GM19397 (cell line): ENCODE measurements at regions not wholly inside any gene's neighbourhood (a gene's known extent, or its start where the extent isn't known, plus 50 kb on each side); places are given as distances from the start of the nearest gene placed in this dataset.

Experiments
- ATAC-seq: cut with Tn5 transposase; IDR thresholded peaks from one replicate; pipeline ENCODE4 v1.9.1; 2021; ENCODE audit warnings: mild to moderate bottlenecking, moderate library complexity; ENCODE audit not compliant: unreplicated experiment

GRCh38 chr10:44201011-44201410 is 183.9 kb downstream of the CXCL12 start:
- no peak for ATAC-seq

- ATAC-seq, result no peak
Observed at GRCh38 chr10:44199991-44200655, 184.8 kb downstream of the CXCL12 start.

GRCh38 chr10:44199267-44199666 is 185.6 kb downstream of the CXCL12 start:
- no peak for ATAC-seq

- ATAC-seq, result no peak
Observed at GRCh38 chr10:44198780-44199097, 186.2 kb downstream of the CXCL12 start.

- ATAC-seq, result no peak
Observed at GRCh38 chr10:44198096-44198779, 186.7 kb downstream of the CXCL12 start.

- no peak for ATAC-seq
Observed at GRCh38 chr10:44197646-44198045, 187.3 kb downstream of the CXCL12 start.

GRCh38 chr10:44196336-44196735 is 188.6 kb downstream of the CXCL12 start:
- ATAC-seq, result no peak

- ATAC-seq, result no peak
Observed at GRCh38 chr10:44196008-44196320, 188.9 kb downstream of the CXCL12 start.

- ATAC-seq, result no peak
Observed at GRCh38 chr10:44195112-44196007, 189.5 kb downstream of the CXCL12 start.

- ATAC-seq, result no peak
Observed at GRCh38 chr10:44194435-44194834, 190.5 kb downstream of the CXCL12 start.

- ATAC-seq, result no peak
Observed at GRCh38 chr10:44193567-44194220, 191.2 kb downstream of the CXCL12 start.

- no peak for ATAC-seq
Observed at GRCh38 chr10:44193166-44193565, 191.7 kb downstream of the CXCL12 start.

GRCh38 chr10:44192435-44192834 is 192.5 kb downstream of the CXCL12 start:
- ATAC-seq, result no peak

GRCh38 chr10:44190541-44190940 is 194.4 kb downstream of the CXCL12 start:
- ATAC-seq, result no peak

GRCh38 chr10:44186821-44187220 is 198.1 kb downstream of the CXCL12 start:
- no peak for ATAC-seq

GRCh38 chr10:44186150-44186549 is 198.7 kb downstream of the CXCL12 start:
- no peak for ATAC-seq

GRCh38 chr10:44185315-44185666 is 199.6 kb downstream of the CXCL12 start:
- ATAC-seq, result no peak

GRCh38 chr10:44184633-44185314 is 200.1 kb downstream of the CXCL12 start:
- no peak for ATAC-seq

- ATAC-seq, result no peak
Observed at GRCh38 chr10:44183667-44184632, 200.9 kb downstream of the CXCL12 start.

- no peak for ATAC-seq
Observed at GRCh38 chr10:44182909-44183308, 202.0 kb downstream of the CXCL12 start.
